ACC112 (cell line): ENCODE measurements at regions not wholly inside any gene's neighbourhood (a gene's known extent, or its start where the extent isn't known, plus 50 kb on each side); places are given as distances from the start of the nearest gene placed in this dataset.

Source experiments
- H2AFZ ChIP-seq: fragments of 200-600 bp; sonication (generic); one replicate; pipeline ENCODE4 v1.6.0; 2017; ENCODE audit warnings: antibody characterized with exemption, low read length; ENCODE audit not compliant: unreplicated experiment
- H3K27ac ChIP-seq: fragments of 200-600 bp; sonication (generic); 2 replicates; pipeline ENCODE4 v1.5.1; 2014; ENCODE audit warnings: low read depth, mild to moderate bottlenecking, antibody characterized with exemption, low read length, moderate library complexity
- H3K27me3 ChIP-seq: fragments of 200-600 bp; sonication (generic); 2 replicates; pipeline ENCODE4 v1.6.1; 2014; ENCODE audit warnings: mild to moderate bottlenecking, antibody characterized with exemption, low read length, moderate library complexity, mixed read lengths; ENCODE audit not compliant: insufficient read depth
- H3K36me3 ChIP-seq: fragments of 200-600 bp; sonication (generic); 2 replicates; pipeline ENCODE4 v1.6.1; 2016; ENCODE audit warnings: mild to moderate bottlenecking, antibody characterized with exemption, low read length, moderate library complexity, mixed read lengths; ENCODE audit not compliant: insufficient read depth
- H3K4me1 ChIP-seq: fragments of 200-600 bp; sonication (generic); one replicate; pipeline ENCODE4 v1.6.1; 2016; ENCODE audit warnings: low read length, mixed read lengths; ENCODE audit not compliant: insufficient read depth, unreplicated experiment, control insufficient read depth
- H3K4me3 ChIP-seq: fragments of 200-600 bp; sonication (generic); 2 replicates; pipeline ENCODE4 v1.5.1; 2014; ENCODE audit warnings: mild to moderate bottlenecking, low read depth, low read length
- H3K79me2 ChIP-seq: fragments of 200-600 bp; sonication (generic); one replicate; pipeline ENCODE4 v1.6.0; 2016; ENCODE audit warnings: low read length; ENCODE audit not compliant: control insufficient read depth, unreplicated experiment, insufficient read depth

GRCh38 chr3:157746391-157746790, 243.2 kb upstream of the VEPH1 start:
- H2AFZ ChIP-seq, result no peak overlapping the region
- H3K27me3 ChIP-seq, result no peaks in the 10 kb centered on the region
- no peak overlapping the region for H3K27ac ChIP-seq
- no peaks in the 10 kb centered on the region for H3K36me3 ChIP-seq
- no peaks in the 10 kb centered on the region for H3K4me1 ChIP-seq
- H3K79me2 ChIP-seq, result no peaks in the 10 kb centered on the region
- H3K4me3 ChIP-seq, result no peak overlapping the region

GRCh38 chr3:157741607-157742006, 238.4 kb upstream of the VEPH1 start:
- Histone ChIP-seq H3K4me1 (no peaks in the 10 kb centered on the region), H3K4me3 (no peak overlapping the region), H3K27me3 (no peaks in the 10 kb centered on the region), H3K79me2 (no peaks in the 10 kb centered on the region), H2AFZ (no peak overlapping the region), H3K36me3 (no peaks in the 10 kb centered on the region), H3K27ac (no peak overlapping the region)

- Histone ChIP-seq H3K79me2 (no peaks in the 10 kb centered on the region), H3K36me3 (no peaks in the 10 kb centered on the region), H3K27me3 (no peaks in the 10 kb centered on the region), H2AFZ (no peak overlapping the region), H3K4me1 (no peaks in the 10 kb centered on the region), H3K4me3 (no peak overlapping the region), H3K27ac (no peak overlapping the region)
Measured at GRCh38 chr3:157738441-157738840, 235.2 kb upstream of the VEPH1 start.

- H2AFZ ChIP-seq, result no peak overlapping the region
- H3K27me3 ChIP-seq, result peaks cover 32% of the 10 kb centered on the region
- H3K79me2 ChIP-seq, result no peaks in the 10 kb centered on the region
- no peak overlapping the region for H3K4me3 ChIP-seq
- H3K36me3 ChIP-seq, result no peaks in the 10 kb centered on the region
- no peak overlapping the region for H3K27ac ChIP-seq
- no peaks in the 10 kb centered on the region for H3K4me1 ChIP-seq
Measured at GRCh38 chr3:157718800-157719199, 215.6 kb upstream of the VEPH1 start.

- Histone ChIP-seq H2AFZ (no peak overlapping the region), H3K79me2 (no peaks in the 10 kb centered on the region), H3K4me1 (no peaks in the 10 kb centered on the region), H3K4me3 (no peak overlapping the region), H3K27me3 (peaks cover 16% of the 10 kb centered on the region), H3K27ac (no peak overlapping the region), H3K36me3 (no peaks in the 10 kb centered on the region)
Measured at GRCh38 chr3:157713101-157713500, 209.9 kb upstream of the VEPH1 start.

- Histone ChIP-seq H3K4me1 (no peaks in the 10 kb centered on the region), H3K79me2 (no peaks in the 10 kb centered on the region), H3K27me3 (peaks cover 5% of the 10 kb centered on the region; the same call in 1 of the 2 replicates), H3K4me3 (no peak overlapping the region), H3K36me3 (no peaks in the 10 kb centered on the region), H2AFZ (no peak overlapping the region), H3K27ac (no peak overlapping the region)
Measured at GRCh38 chr3:157705258-157705657, 202.0 kb upstream of the VEPH1 start.

GRCh38 chr3:157700405-157700804, 197.2 kb upstream of the VEPH1 start:
- Histone ChIP-seq H2AFZ (no peak overlapping the region), H3K79me2 (no peaks in the 10 kb centered on the region), H3K27me3 (peaks cover 16% of the 10 kb centered on the region), H3K36me3 (no peaks in the 10 kb centered on the region), H3K4me3 (no peak overlapping the region), H3K27ac (no peak overlapping the region), H3K4me1 (peaks cover 4% of the 10 kb centered on the region)

- H3K27ac ChIP-seq, result no peak overlapping the region
- H3K36me3 ChIP-seq, result no peaks in the 10 kb centered on the region
- no peaks in the 10 kb centered on the region for H3K79me2 ChIP-seq
- no peak overlapping the region for H3K4me3 ChIP-seq
- peaks cover 4% of the 10 kb centered on the region for H3K4me1 ChIP-seq
- H3K27me3 ChIP-seq, result peaks cover 11% of the 10 kb centered on the region
- no peak overlapping the region for H2AFZ ChIP-seq
Measured at GRCh38 chr3:157695586-157695985, 192.4 kb upstream of the VEPH1 start.

- H3K4me3 ChIP-seq, result no peak overlapping the region
- H3K79me2 ChIP-seq, result no peaks in the 10 kb centered on the region
- no peak overlapping the region for H3K27ac ChIP-seq
- H3K4me1 ChIP-seq, result peaks cover 4% of the 10 kb centered on the region
- no peak overlapping the region for H2AFZ ChIP-seq
- no peaks in the 10 kb centered on the region for H3K36me3 ChIP-seq
- H3K27me3 ChIP-seq, result peaks cover 11% of the 10 kb centered on the region
Measured at GRCh38 chr3:157695103-157695502, 191.9 kb upstream of the VEPH1 start.

GRCh38 chr3:157693762-157694161, 190.5 kb upstream of the VEPH1 start:
- no peak overlapping the region for H3K27ac ChIP-seq
- peaks cover 4% of the 10 kb centered on the region for H3K4me1 ChIP-seq
- no peaks in the 10 kb centered on the region for H3K79me2 ChIP-seq
- peaks cover 4% of the 10 kb centered on the region; the same call in 1 of the 2 replicates for H3K27me3 ChIP-seq
- no peaks in the 10 kb centered on the region for H3K36me3 ChIP-seq
- H3K4me3 ChIP-seq, result no peak overlapping the region
- H2AFZ ChIP-seq, result no peak overlapping the region

GRCh38 chr3:157692468-157692867, 189.3 kb upstream of the VEPH1 start:
- H3K27ac ChIP-seq, result no peak overlapping the region
- no peaks in the 10 kb centered on the region for H3K79me2 ChIP-seq
- H3K36me3 ChIP-seq, result no peaks in the 10 kb centered on the region
- no peak overlapping the region for H2AFZ ChIP-seq
- peaks cover 4% of the 10 kb centered on the region for H3K4me1 ChIP-seq
- peaks cover under 1% of the 10 kb centered on the region; the same call in 1 of the 2 replicates for H3K27me3 ChIP-seq
- H3K4me3 ChIP-seq, result no peak overlapping the region
